OCI-LY7 (cell line): ENCODE measurements at regions not wholly inside any gene's neighbourhood (a gene's known extent, or its start where the extent isn't known, plus 50 kb on each side); places are given as distances from the start of the nearest gene placed in this dataset.

ENCODE experiments used
- BruUV-seq: library from RNA; stranded (reverse); fragments of 400-500 nt; replicated peaks from 2 replicates; lab custom pipeline; 2021; lab: Mats Ljungman, UMichigan
- CTCF ChIA-PET: fragments of 300-600 bp; sonication (Branson Sonifier 250); formaldehyde crosslinking; loops from one replicate; lab custom pipeline; 2022; ENCODE audit warnings: antibody characterized with exemption; ENCODE audit not compliant: unreplicated experiment; lab: Charles Lee
- POLR2A ChIA-PET: fragments of 300-600 bp; sonication (Branson Sonifier 250); formaldehyde crosslinking; loops from one replicate; lab custom pipeline; 2022; ENCODE audit warnings: antibody characterized with exemption; lab: Charles Lee
- DNase-seq: peaks from one replicate; pipeline ENCODE4 v3.0.0-alpha.2; 2015; ENCODE audit warnings: low spot score
- H2AFZ ChIP-seq: fragments of 200-600 bp; sonication (generic), shearing (Covaris generic); 2 replicates; pipeline ENCODE4 v1.6.1; 2014; ENCODE audit warnings: mild to moderate bottlenecking, antibody characterized with exemption, low read length, moderate library complexity
- H3K27ac ChIP-seq: fragments of 200-600 bp; sonication (generic); 2 replicates; pipeline ENCODE4 v1.5.1; 2014; ENCODE audit warnings: mixed run types, low read depth, mild to moderate bottlenecking, moderate library complexity, low read length, inconsistent platforms; ENCODE audit not compliant: poor library complexity, severe bottlenecking
- H3K36me3 ChIP-seq: fragments of 200-600 bp; sonication (generic); 2 replicates; pipeline ENCODE4 v1.6.1; 2014; ENCODE audit warnings: mild to moderate bottlenecking, antibody characterized with exemption, low read length, moderate library complexity, mixed read lengths; ENCODE audit not compliant: insufficient read depth
- H3K4me1 ChIP-seq: fragments of 200-600 bp; sonication (generic); 2 replicates; pipeline ENCODE4 v1.5.1; 2014; ENCODE audit warnings: mild to moderate bottlenecking, low read length; ENCODE audit not compliant: insufficient read depth, poor library complexity, severe bottlenecking
- H3K4me2 ChIP-seq: fragments of 200-600 bp; sonication (generic); 2 replicates; pipeline ENCODE4 v1.6.1; 2014; ENCODE audit warnings: mild to moderate bottlenecking, low read length
- H3K4me3 ChIP-seq: fragments of 200-600 bp; sonication (generic); 2 replicates; pipeline ENCODE4 v1.5.1; 2014; ENCODE audit warnings: mild to moderate bottlenecking, low read depth, low read length; ENCODE audit not compliant: poor library complexity, severe bottlenecking
- H3K79me2 ChIP-seq: fragments of 200-600 bp; sonication (generic); 2 replicates; pipeline ENCODE4 v1.6.1; 2016; ENCODE audit warnings: low read depth, mild to moderate bottlenecking, low read length, moderate library complexity, mixed read lengths; ENCODE audit not compliant: insufficient read depth
- H3K9me2 ChIP-seq: fragments of 200-600 bp; sonication (generic); 2 replicates; pipeline ENCODE4 v1.6.1; 2016; ENCODE audit warnings: mild to moderate bottlenecking, low read length, mixed read lengths; ENCODE audit not compliant: insufficient read depth
- H3K9me3 ChIP-seq: fragments of 200-600 bp; sonication (generic); 2 replicates; pipeline ENCODE4 v1.6.1; 2014; ENCODE audit warnings: mild to moderate bottlenecking, mixed run types, low read length, mixed read lengths
- H4K20me1 ChIP-seq: fragments of 200-600 bp; sonication (generic); 2 replicates; pipeline ENCODE4 v1.6.1; 2014; ENCODE audit warnings: mild to moderate bottlenecking, antibody characterized with exemption, low read length, moderate library complexity, mixed read lengths; ENCODE audit not compliant: insufficient read depth
- CTCF ChIP-seq: fragments of 200-600 bp; sonication (generic); conservative IDR thresholded peaks from 2 replicates; pipeline ENCODE4 v1.5.1; 2014; ENCODE audit warnings: mild to moderate bottlenecking, antibody characterized with exemption, low read length, moderate library complexity, mixed read lengths
- EZH2phosphoT487 ChIP-seq: fragments of 200-600 bp; sonication (generic); IDR thresholded peaks from 2 replicates; pipeline ENCODE4 v1.6.1; 2018; ENCODE audit warnings: low read depth, borderline replicate concordance, mild to moderate bottlenecking, mixed run types, antibody characterized with exemption, low read length, moderate library complexity, mixed read lengths
- intact Hi-C: fragments of 100-400 bp; cut with micrococcal nuclease; formaldehyde crosslinking; loops from one replicate; pipeline ENCODE4 v1.10.0; 2022; ENCODE audit not compliant: unreplicated experiment

- ChIA-PET POLR2A (no interaction called here), CTCF (no interaction called here)
- Histone ChIP-seq H3K36me3 (no peaks in the 10 kb centered on the region), H3K9me2 (no peaks in the 10 kb centered on the region), H3K4me3 (no peak overlapping the region), H4K20me1 (no peaks in the 10 kb centered on the region; the same call in 1 of the 2 replicates), H2AFZ (no peak overlapping the region), H3K27ac (no peak overlapping the region), H3K4me2 (no peak overlapping the region), H3K79me2 (no peaks in the 10 kb centered on the region), H3K9me3 (no peaks in the 10 kb centered on the region), H3K4me1 (no peaks in the 10 kb centered on the region)
- no TSS peak for BruUV-seq
- no peak for TF ChIP-seq CTCF
- no peak for TF ChIP-seq EZH2phosphoT487
- intact Hi-C loops: no loop called here
- no peak for DNase-seq
Observed at GRCh38 chr2:58432491-58433170, 191.5 kb upstream of the FANCL start.

GRCh38 chr2:58429014-58429875, 188.1 kb upstream of the FANCL start:
- H3K4me2 ChIP-seq: no peak overlapping the region
- no peak overlapping the region for H3K27ac ChIP-seq
- CTCF ChIA-PET: no interaction called here
- H3K9me3 ChIP-seq: no peaks in the 10 kb centered on the region
- TF ChIP-seq CTCF (no peak), EZH2phosphoT487 (no peak)
- POLR2A ChIA-PET: interaction anchor here (0.5 kb wide), 1 partner anchor 510 kb away, joined by 3 read pairs; no protein-coding TSS in a partner anchor
- H2AFZ ChIP-seq: no peak overlapping the region
- DNase-seq: no peak
- intact Hi-C loops: no loop called here
- H4K20me1 ChIP-seq: no peaks in the 10 kb centered on the region; the same call in 1 of the 2 replicates
- no peaks in the 10 kb centered on the region for H3K36me3 ChIP-seq
- H3K4me3 ChIP-seq: no peak overlapping the region
- BruUV-seq: no TSS peak
- no peaks in the 10 kb centered on the region for H3K79me2 ChIP-seq
- H3K4me1 ChIP-seq: no peaks in the 10 kb centered on the region
- H3K9me2 ChIP-seq: no peaks in the 10 kb centered on the region
